Colonic mucosa (tissue), 4 donors: ENCODE measurements at regions not wholly inside any gene's neighbourhood (a gene's known extent, or its start where the extent isn't known, plus 50 kb on each side); places are given as distances from the start of the nearest gene placed in this dataset.

Source experiments
- DNase-seq: peaks from one replicate; pipeline ENCODE4 v3.0.0-alpha.2; 2020
- H3K27ac ChIP-seq: fragments of 200-600 bp; one replicate; pipeline ENCODE4 v1.8.0; 2021
- H3K27me3 ChIP-seq: fragments of 200-600 bp; one replicate; pipeline ENCODE4 v1.8.0; 2021
- H3K36me3 ChIP-seq: fragments of 200-600 bp; one replicate; pipeline ENCODE4 v1.8.0; 2021
- H3K4me1 ChIP-seq: fragments of 200-600 bp; one replicate; pipeline ENCODE4 v1.8.0; 2021; ENCODE audit warnings: mild to moderate bottlenecking
- H3K4me3 ChIP-seq: fragments of 200-600 bp; one replicate; pipeline ENCODE4 v1.8.0; 2021
- H3K9ac ChIP-seq, 2 donors: one replicate each; pipeline ENCODE4 v1.7.0; 2013; ENCODE audit warnings: control low read depth in 2 of 2, low read depth in 2 of 2, low read length in 2 of 2
- H3K9me3 ChIP-seq: fragments of 200-600 bp; one replicate; pipeline ENCODE4 v1.8.0; 2021
- CTCF ChIP-seq: fragments of 200-600 bp; IDR thresholded peaks from one replicate; pipeline ENCODE4 v1.8.0; 2022; ENCODE audit warnings: antibody characterized with exemption, mild to moderate bottlenecking
- intact Hi-C: fragments of 100-400 bp; cut with DNase I; formaldehyde crosslinking; loops from one replicate; pipeline ENCODE4 v1.14.1; 2022
- donor health status: healthy.
- donor health status: DM: no; HTN: no; CAD: no.
- donor health status: DM: no; HTN: no; CAD: no.

GRCh38 chr12:85657836-85658630, 178.2 kb downstream of the RASSF9 start:
- Histone ChIP-seq H3K9me3 (no peaks in the 10 kb centered on the region), H3K4me1 (no peaks in the 10 kb centered on the region), H3K4me3 (no peak overlapping the region), H3K27ac (no peak overlapping the region), H3K9ac (no peak overlapping the region), H3K27me3 (no peaks in the 10 kb centered on the region), H3K36me3 (no peaks in the 10 kb centered on the region)
- DNase-seq: no peak
- intact Hi-C loops: no loop called here
- no peak for TF ChIP-seq CTCF

GRCh38 chr12:85659754-85660530, 176.3 kb downstream of the RASSF9 start:
- TF ChIP-seq CTCF: no peak
- no peak overlapping the region for H3K27ac ChIP-seq
- H3K36me3 ChIP-seq: no peaks in the 10 kb centered on the region
- H3K9ac ChIP-seq: no peak overlapping the region
- DNase-seq: no peak
- no peak overlapping the region for H3K4me3 ChIP-seq
- intact Hi-C loops: no loop called here
- no peaks in the 10 kb centered on the region for H3K9me3 ChIP-seq
- no peaks in the 10 kb centered on the region for H3K4me1 ChIP-seq
- no peaks in the 10 kb centered on the region for H3K27me3 ChIP-seq

GRCh38 chr12:85661461-85662206, 174.6 kb downstream of the RASSF9 start:
- no peak for TF ChIP-seq CTCF
- H3K9me3 ChIP-seq: no peaks in the 10 kb centered on the region
- H3K9ac ChIP-seq: no peak overlapping the region
- H3K4me1 ChIP-seq: no peaks in the 10 kb centered on the region
- no peaks in the 10 kb centered on the region for H3K36me3 ChIP-seq
- no peak overlapping the region for H3K27ac ChIP-seq
- H3K4me3 ChIP-seq: no peak overlapping the region
- intact Hi-C loops: no loop called here
- H3K27me3 ChIP-seq: no peaks in the 10 kb centered on the region
- DNase-seq: no peak

GRCh38 chr12:85662207-85662602, 174.0 kb downstream of the RASSF9 start:
- Histone ChIP-seq H3K9me3 (no peaks in the 10 kb centered on the region), H3K9ac (no peak overlapping the region), H3K36me3 (no peaks in the 10 kb centered on the region), H3K27me3 (no peaks in the 10 kb centered on the region), H3K27ac (no peak overlapping the region), H3K4me3 (no peak overlapping the region), H3K4me1 (no peaks in the 10 kb centered on the region)
- intact Hi-C loops: no loop called here
- TF ChIP-seq CTCF: no peak
- no peak for DNase-seq

GRCh38 chr12:85663631-85664030, 172.6 kb downstream of the RASSF9 start:
- H3K4me1 ChIP-seq: no peaks in the 10 kb centered on the region
- no peak for DNase-seq
- no peaks in the 10 kb centered on the region for H3K9me3 ChIP-seq
- no peak overlapping the region for H3K9ac ChIP-seq
- no peak for TF ChIP-seq CTCF
- intact Hi-C loops: no loop called here
- no peak overlapping the region for H3K4me3 ChIP-seq
- no peaks in the 10 kb centered on the region for H3K36me3 ChIP-seq
- no peaks in the 10 kb centered on the region for H3K27me3 ChIP-seq
- H3K27ac ChIP-seq: no peak overlapping the region
